Nephron (organoid): ENCODE measurements at regions not wholly inside any gene's neighbourhood (a gene's known extent, or its start where the extent isn't known, plus 50 kb on each side); places are given as distances from the start of the nearest gene placed in this dataset.
"Not testable (repeated sequence)": the region's sequence is repeated elsewhere in the genome, so short reads cannot be mapped to it uniquely, and the experiment has no call there.

Experiments used
- H3K27ac Mint-ChIP-seq, 3 experiments: 2 replicates each; pipeline ENCODE4 v1.8.0; 2020; ENCODE audit warnings: mixed read lengths in 3 of 3, mild to moderate bottlenecking in 2 of 3, moderate library complexity in 1 of 3
- H3K27me3 Mint-ChIP-seq: 2 replicates; pipeline ENCODE4 v1.8.0; 2021; ENCODE audit warnings: low read depth, mild to moderate bottlenecking, moderate library complexity, mixed read lengths
- H3K36me3 Mint-ChIP-seq: 2 replicates; pipeline ENCODE4 v1.8.0; 2020; ENCODE audit warnings: low read depth, mixed read lengths
- H3K4me1 Mint-ChIP-seq: 2 replicates; pipeline ENCODE4 v1.8.0; 2020; ENCODE audit warnings: mixed read lengths
- H3K4me3 Mint-ChIP-seq, 3 experiments: 2 replicates each; pipeline ENCODE4 v1.8.0; 2020; ENCODE audit warnings: mild to moderate bottlenecking in 3 of 3, mixed read lengths in 3 of 3, moderate library complexity in 2 of 3
- H3K9me3 Mint-ChIP-seq: 2 replicates; pipeline ENCODE4 v1.8.0; 2020; ENCODE audit warnings: mixed read lengths
- CTCF ChIP-seq, 3 experiments: fragments of 200-600 bp; sonication (generic); IDR thresholded peaks; one replicate each; pipeline ENCODE4 v1.5.0; 2021; ENCODE audit warnings: antibody characterized with exemption in 3 of 3; ENCODE audit not compliant: unreplicated experiment in 3 of 3

DNA sequence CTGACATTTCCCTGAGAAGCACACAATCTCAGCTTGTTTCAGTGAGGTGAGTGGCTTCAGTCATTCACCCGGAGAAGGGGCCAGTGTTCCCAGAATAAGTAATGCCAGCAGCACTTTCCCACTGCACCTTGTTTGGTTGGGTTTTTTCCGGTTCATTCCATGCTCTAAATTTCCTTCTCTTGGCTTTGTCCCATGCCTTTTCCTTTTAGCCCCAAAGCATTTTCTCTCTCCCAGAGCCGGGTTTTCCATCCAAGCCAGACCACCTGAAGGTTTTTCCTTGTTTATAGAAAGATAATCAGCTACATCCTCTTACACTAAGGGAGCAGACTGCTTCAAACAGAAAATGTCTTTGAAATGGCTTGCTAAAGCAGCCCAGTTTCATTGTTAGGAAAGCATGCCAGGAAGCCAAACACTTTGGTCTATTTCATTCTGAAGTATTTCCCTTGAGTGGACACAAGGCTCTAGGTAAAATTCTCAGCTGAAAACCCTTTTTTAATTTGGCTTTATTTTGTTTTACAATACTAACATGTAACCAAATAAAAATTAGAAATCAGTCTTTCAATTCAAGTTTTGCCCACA lies 501.6 kb downstream of the DTWD2 start:
- Mint-ChIP-seq H3K27me3 (no peaks in the 10 kb centered on the region), H3K36me3 (no peaks in the 10 kb centered on the region), H3K27ac (peak overlapping the region in 1 of 3 experiments; percentile 68), H3K4me1 (no peaks in the 10 kb centered on the region), H3K4me3 (no peak overlapping the region), H3K9me3 (peaks cover 16% of the 10 kb centered on the region)
- TF ChIP-seq CTCF (IDR thresholded peaks at IDR 0.05; ENCODE audit: unreplicated experiment in 3 of 3): no peak

- no peaks in the 10 kb centered on the region for H3K4me1 Mint-ChIP-seq
- H3K36me3 Mint-ChIP-seq: no peaks in the 10 kb centered on the region
- H3K27me3 Mint-ChIP-seq: no peaks in the 10 kb centered on the region
- H3K4me3 Mint-ChIP-seq: no peak overlapping the region
- no peak for TF ChIP-seq CTCF (IDR thresholded peaks at IDR 0.05; ENCODE audit: unreplicated experiment in 3 of 3)
- H3K9me3 Mint-ChIP-seq: peaks cover 39% of the 10 kb centered on the region
- no peak overlapping the region for H3K27ac Mint-ChIP-seq
These were observed 509.1 kb downstream of the DTWD2 start for GRCh38 chr5:118479285-118479684.

GRCh38 chr5:118478852-118479251 lies 509.5 kb downstream of the DTWD2 start:
- Mint-ChIP-seq H3K4me3 (no peak overlapping the region), H3K4me1 (no peaks in the 10 kb centered on the region), H3K36me3 (no peaks in the 10 kb centered on the region), H3K9me3 (peaks cover 35% of the 10 kb centered on the region), H3K27me3 (no peaks in the 10 kb centered on the region), H3K27ac (no peak overlapping the region)
- no peak for TF ChIP-seq CTCF (IDR thresholded peaks at IDR 0.05; ENCODE audit: unreplicated experiment in 3 of 3)

DNA sequence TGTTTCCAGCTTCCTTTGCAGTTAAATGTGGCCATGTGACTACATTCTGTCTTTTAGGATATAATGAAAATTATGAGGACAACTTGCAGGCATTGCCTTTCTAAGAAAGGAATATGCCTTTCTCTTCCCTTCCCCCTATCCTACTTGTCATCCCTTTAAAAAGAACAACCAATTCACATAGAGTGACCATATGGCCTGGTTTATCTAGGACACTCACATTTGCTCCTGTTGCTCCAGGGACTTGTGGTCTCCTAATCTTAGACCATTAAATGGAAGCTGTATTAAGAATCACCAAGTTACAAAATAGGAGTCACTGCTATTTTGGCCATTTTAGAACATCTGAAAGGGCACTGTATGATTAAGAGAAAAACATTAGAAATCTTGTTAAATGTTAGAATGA lies 520.3 kb downstream of the DTWD2 start:
- H3K36me3 Mint-ChIP-seq: no peaks in the 10 kb centered on the region

GRCh38 chr5:118467103-118467502 lies 521.2 kb downstream of the DTWD2 start:
- Mint-ChIP-seq H3K4me1 (peaks cover 17% of the 10 kb centered on the region), H3K36me3 (no peaks in the 10 kb centered on the region), H3K27ac (peak overlapping the region in 2 of 3 experiments; percentile 43 to 53), H3K4me3 (no peak overlapping the region), H3K9me3 (no peaks in the 10 kb centered on the region), H3K27me3 (no peaks in the 10 kb centered on the region)
- TF ChIP-seq CTCF (IDR thresholded peaks at IDR 0.05; ENCODE audit: unreplicated experiment in 3 of 3): no peak

More for the DNA sequence above, 520.3 kb downstream of the DTWD2 start:
- Mint-ChIP-seq H3K4me1 (peaks cover 17% of the 10 kb centered on the region), H3K27me3 (no peaks in the 10 kb centered on the region), H3K27ac (peak overlapping the region in 2 of 3 experiments; percentile 12 to 53), H3K9me3 (no peaks in the 10 kb centered on the region), H3K4me3 (no peak overlapping the region)
- TF ChIP-seq CTCF (IDR thresholded peaks at IDR 0.05; ENCODE audit: unreplicated experiment in 3 of 3): no peak

DNA sequence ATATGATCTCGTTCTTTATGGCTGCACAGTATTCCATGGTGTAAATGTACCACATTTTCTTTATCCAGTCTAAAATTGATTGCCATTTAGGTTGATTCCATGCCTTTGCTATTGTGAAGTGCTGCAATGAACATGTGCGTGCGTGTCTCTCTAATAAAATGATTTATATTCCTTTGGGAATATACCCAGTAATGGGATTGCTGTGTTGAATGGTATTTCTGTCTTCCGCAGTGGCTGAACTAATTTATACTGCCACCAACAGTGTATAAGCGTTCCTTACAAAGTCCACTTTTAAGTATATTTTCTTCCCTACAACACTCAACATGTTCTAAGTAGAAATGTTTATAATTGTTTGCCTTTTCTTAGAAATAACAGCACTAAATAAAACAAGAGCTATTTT lies 521.9 kb downstream of the DTWD2 start:
- Mint-ChIP-seq H3K27me3 (no peaks in the 10 kb centered on the region), H3K36me3 (no peaks in the 10 kb centered on the region), H3K4me3 (no peak overlapping the region), H3K4me1 (peaks cover 18% of the 10 kb centered on the region), H3K9me3 (no peaks in the 10 kb centered on the region), H3K27ac (no peak overlapping the region)
- no peak for TF ChIP-seq CTCF (IDR thresholded peaks at IDR 0.05; ENCODE audit: unreplicated experiment in 3 of 3)

- not testable (repeated sequence) for H3K27me3 Mint-ChIP-seq, H3K36me3 Mint-ChIP-seq, H3K4me3 Mint-ChIP-seq, H3K27ac Mint-ChIP-seq, H3K9me3 Mint-ChIP-seq
- peaks cover 18% of the 10 kb centered on the region for H3K4me1 Mint-ChIP-seq
These were observed 526.1 kb downstream of the DTWD2 start for GRCh38 chr5:118462276-118462675.
